ENCODE measurements at regions not wholly inside any gene's neighbourhood (a gene's known extent, or its start where the extent isn't known, plus 50 kb on each side); places are given as distances from the start of the nearest gene placed in this dataset.

- no peak for ATAC-seq
- no peak for DNase-seq (ENCODE audit: missing footprints)
- intact Hi-C loops (cut with DNase I) = no loop called here
These were observed 235.7 kb upstream of the COPS8 start for GRCh38 chr2:236849940-236850339.

- intact Hi-C loops (cut with DNase I) = no loop called here
- no peak for ATAC-seq
- no peak for DNase-seq (ENCODE audit: missing footprints)
These were observed 234.5 kb upstream of the COPS8 start for GRCh38 chr2:236851187-236851586.

- intact Hi-C loops (cut with DNase I) = no loop called here
- no peak for DNase-seq (ENCODE audit: missing footprints)
- no peak for ATAC-seq
These were observed 233.4 kb upstream of the COPS8 start for GRCh38 chr2:236852100-236852976.

DNA sequence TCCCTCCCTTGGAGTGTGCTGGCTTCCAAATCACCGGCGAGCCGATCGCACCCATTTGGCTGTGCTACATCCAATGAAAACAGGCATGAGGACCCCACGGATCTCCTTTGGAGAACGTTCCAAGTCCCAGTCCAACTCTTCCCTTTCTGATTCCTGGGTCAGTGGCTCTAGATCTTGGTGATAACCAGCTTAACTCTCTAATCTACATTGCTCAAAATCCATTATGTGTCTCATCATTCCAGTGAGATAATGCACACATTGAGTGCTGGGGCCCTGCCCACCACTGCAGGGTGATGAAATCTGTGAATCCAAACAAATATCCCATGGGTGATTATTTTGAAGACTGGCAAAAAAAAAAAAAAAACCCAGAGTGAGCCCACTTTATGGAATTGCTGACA, 232.7 kb upstream of the COPS8 start:
- intact Hi-C loops (cut with DNase I) = no loop called here
- no peak for DNase-seq (ENCODE audit: missing footprints)
- no peak for ATAC-seq

GRCh38 chr2:236853585-236854051, 232.1 kb upstream of the COPS8 start:
- intact Hi-C loops (cut with DNase I) = no loop called here
- ATAC-seq (no peak), DNase-seq (ENCODE audit: missing footprints) (no peak)

DNA sequence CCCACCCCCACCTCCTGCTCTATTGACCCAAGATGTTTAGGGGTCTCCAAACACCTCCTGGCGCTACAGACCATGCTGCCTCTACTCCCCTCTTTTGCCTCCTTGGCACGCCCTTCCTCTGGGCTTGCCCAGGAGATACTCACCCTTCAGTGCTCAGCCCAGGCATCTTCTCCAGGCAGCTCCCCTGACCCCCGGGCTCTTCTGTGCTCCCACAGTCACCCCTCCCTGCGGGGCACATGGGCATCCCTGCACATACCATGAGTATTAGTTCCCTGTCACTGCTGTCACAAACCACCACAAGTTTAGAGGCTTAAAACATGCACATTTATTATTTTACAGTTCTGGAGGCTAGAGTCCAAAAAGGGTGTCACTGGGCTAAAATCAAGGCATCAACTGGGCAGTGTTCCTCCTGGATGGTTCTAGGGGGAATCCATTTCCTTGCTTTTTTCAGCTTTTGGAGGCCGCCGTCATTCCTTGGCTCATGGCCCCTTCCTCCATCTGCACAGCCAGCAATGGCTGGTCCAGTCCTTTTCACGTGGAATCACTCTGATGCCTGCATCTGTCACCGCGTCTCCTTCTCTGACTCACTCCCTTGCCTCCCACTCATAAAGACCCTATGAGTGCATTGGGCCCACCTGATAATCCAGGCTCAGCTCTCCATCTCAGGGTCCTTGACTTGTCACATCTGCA, 230.4 kb upstream of the COPS8 start:
- intact Hi-C loops (cut with DNase I) = no loop called here
- no peak for DNase-seq (ENCODE audit: missing footprints)

GRCh38 chr2:236855866-236856847, 229.5 kb upstream of the COPS8 start:
- ATAC-seq (no peak), DNase-seq (ENCODE audit: missing footprints) (no peak)
- intact Hi-C loops (cut with DNase I) = no loop called here

More for the DNA sequence above, 230.4 kb upstream of the COPS8 start:
- no peak for ATAC-seq

GRCh38 chr2:236856848-236857235, 228.8 kb upstream of the COPS8 start:
- no peak for DNase-seq (ENCODE audit: missing footprints)
- intact Hi-C loops (cut with DNase I) = no loop called here
- no peak for ATAC-seq

DNA sequence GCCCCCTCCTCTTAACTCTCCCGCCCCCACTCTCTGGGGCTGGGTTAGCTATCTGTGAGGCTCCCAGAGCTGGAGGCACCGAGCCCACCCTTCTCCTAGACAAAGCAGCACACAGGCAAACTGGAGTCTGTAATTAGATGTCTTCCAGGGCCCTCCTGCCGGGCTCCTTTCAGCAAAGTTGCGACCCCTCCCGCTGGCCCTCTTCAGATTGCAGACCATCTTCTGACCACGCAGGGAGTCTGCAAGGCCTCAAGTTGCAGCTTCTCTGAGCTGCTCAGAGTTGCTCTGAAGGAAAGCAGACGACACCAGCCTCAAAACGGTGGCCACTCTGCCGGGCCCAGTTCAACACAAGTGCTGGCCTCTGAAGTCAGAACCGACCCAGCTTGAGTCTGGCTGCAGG, 228.4 kb upstream of the COPS8 start:
- intact Hi-C loops (cut with DNase I) = no loop called here
- no peak for ATAC-seq
- no peak for DNase-seq (ENCODE audit: missing footprints)

- intact Hi-C loops (cut with DNase I) = no loop called here
- DNase-seq (ENCODE audit: missing footprints) (no peak), ATAC-seq (peak; percentile 36)
These were observed 227.9 kb upstream of the COPS8 start for GRCh38 chr2:236857781-236858180.

DNA sequence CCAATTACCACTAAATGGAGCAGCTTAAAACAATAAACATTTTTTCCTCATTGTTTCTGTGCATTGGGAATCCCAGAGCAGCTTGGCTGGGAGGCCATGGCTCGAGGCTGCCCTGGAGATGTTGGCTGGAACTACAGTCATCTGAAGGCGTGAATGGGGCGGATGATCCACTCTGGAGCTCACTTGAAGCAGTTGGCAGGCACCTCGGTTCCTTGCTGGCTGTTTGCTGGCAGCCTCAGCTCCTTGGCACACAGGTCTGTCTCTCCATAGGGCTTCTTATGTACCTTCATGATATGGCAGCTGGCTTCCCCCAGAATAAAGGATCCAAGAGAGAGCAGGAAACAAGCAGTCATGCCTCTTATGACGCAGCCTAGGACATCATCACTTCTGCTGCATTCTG, 227.0 kb upstream of the COPS8 start:
- ATAC-seq = no peak
- DNase-seq (ENCODE audit: missing footprints) = no peak
- intact Hi-C loops (cut with DNase I) = no loop called here

DNA sequence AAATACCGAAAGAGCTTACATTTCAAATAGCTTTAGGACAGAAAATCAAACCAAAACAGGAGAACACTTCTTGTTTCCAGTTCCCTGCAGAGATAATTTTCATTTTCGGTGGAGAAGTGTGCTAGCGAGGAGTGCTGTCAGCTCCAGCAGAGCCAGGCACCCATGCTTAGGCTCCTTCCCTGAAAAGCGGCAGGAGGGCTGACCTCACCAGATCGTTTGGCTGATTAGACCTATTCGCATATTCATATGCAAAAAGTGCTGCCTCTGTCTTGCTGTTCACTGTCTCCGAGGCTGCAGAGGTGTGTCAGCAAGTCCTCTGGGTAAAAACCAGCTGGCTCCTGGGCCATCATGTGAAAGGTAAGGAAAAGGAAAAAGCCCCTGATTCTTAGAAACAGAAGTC, 225.8 kb upstream of the COPS8 start:
- intact Hi-C loops (cut with DNase I) = no loop called here
- DNase-seq (ENCODE audit: missing footprints) (no peak), ATAC-seq (no peak)

DNA sequence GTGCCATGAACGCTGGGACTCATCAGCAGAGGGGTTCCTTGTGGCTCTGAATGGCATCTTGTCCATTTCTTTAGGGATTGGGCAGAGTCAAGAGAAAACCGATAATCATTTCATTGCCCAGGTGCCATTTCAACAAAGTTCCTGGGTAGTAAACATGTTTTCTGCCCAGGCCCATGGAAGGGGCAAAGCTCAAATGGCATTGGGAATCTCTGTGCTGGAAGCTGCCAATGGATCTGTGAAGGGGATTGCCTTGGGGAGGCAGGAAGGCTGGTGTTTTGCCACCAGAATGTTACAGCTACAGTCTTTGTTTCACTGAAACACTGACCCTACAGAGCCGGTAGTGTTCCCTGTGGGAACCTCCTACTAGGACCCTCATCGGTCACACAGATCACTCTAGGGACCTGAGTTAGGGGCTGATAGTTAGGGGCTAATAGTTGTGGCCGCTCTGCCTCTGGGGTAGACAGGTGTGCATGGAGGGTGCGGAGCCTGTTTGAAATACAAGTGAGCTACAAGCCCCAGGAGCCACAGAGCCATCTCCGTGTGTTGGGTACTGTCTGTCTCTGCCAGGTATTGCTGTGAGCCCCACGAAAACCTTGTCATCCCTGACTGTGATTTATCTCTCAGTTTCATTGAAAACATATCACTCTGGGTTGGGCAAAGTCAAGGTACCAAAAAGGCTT, 224.4 kb upstream of the COPS8 start:
- no peak for DNase-seq (ENCODE audit: missing footprints)
- intact Hi-C loops (cut with DNase I) = no loop called here
- ATAC-seq = no peak

DNA sequence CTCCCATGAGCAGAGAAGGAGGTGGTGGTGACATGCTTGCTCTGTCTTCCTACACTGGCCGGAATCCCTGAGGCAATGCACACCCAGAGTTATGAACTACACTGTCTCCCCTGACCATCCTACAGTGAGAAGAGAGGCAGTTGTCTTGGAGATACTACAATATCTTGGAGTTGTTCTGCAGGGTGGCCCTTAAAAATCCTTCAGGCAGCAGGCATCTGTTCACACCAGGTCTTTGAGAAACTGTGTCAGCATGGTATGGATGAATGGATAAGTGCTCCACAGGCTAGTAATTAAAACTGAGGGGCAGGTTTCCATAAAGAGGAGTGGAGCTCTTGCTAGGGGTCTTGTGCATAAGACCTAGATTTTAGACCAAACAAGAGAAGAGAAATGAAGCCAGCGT, 223.7 kb upstream of the COPS8 start:
- intact Hi-C loops (cut with DNase I) = no loop called here
- ATAC-seq = no peak

GRCh38 chr2:236862526-236862925, 223.2 kb upstream of the COPS8 start:
- intact Hi-C loops (cut with DNase I) = no loop called here
- ATAC-seq = no peak
- no peak for DNase-seq (ENCODE audit: missing footprints)

More for the DNA sequence above, 223.7 kb upstream of the COPS8 start:
- DNase-seq (ENCODE audit: missing footprints) = no peak

- ATAC-seq (no peak), DNase-seq (ENCODE audit: missing footprints) (no peak)
- intact Hi-C loops (cut with DNase I) = no loop called here
These were observed 222.5 kb upstream of the COPS8 start for GRCh38 chr2:236862961-236863728.

DNA sequence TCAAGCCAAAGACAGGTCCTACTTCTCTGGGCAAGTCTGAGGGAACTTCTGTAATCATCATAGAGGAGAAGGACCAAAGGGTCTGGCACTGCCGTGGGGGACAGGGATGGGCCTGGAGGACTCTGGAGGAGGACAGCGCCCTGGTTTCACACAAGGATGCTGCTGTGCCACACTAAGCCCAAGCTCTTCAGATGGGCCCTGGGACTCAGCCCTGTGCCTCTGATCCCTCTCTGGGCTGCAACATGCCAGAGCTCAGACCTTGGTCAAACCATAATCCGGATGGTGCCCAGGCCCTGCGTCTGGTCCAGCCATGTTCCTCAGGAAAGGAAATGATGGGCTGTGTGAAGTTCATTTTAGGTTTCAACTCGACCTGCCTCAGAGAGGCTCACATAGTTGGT, 222.0 kb upstream of the COPS8 start:
- no peak for DNase-seq (ENCODE audit: missing footprints)
- no peak for ATAC-seq
- intact Hi-C loops (cut with DNase I) = no loop called here

- ATAC-seq (no peak), DNase-seq (ENCODE audit: missing footprints) (no peak)
- intact Hi-C loops (cut with DNase I) = no loop called here
These were observed 220.6 kb upstream of the COPS8 start for GRCh38 chr2:236865052-236865451.

All from Right ventricle myocardium inferior (tissue), 1 donor.